CD8-positive, alpha-beta memory T cell (primary cell): ENCODE measurements at regions not wholly inside any gene's neighbourhood (a gene's known extent, or its start where the extent isn't known, plus 50 kb on each side); places are given as distances from the start of the nearest gene placed in this dataset.

Experiments
- CTCF ChIA-PET: fragments of 350-600 bp; sonication (Branson Sonifier 250); formaldehyde crosslinking; loops from one replicate; lab custom pipeline; 2021; ENCODE audit warnings: antibody characterized with exemption; lab: Charles Lee
- POLR2A ChIA-PET: fragments of 350-600 bp; sonication (Branson Sonifier 250); formaldehyde crosslinking; loops from one replicate; lab custom pipeline; 2021; ENCODE audit warnings: antibody characterized with exemption; lab: Charles Lee
- DNase-seq, 5 donors: peaks; one replicate each; pipeline versions ENCODE4 v3.0.0 to v3.0.0-alpha.2; 2020 to 2022; ENCODE audit warnings: mixed read lengths in 1 of 5
- H3K27ac ChIP-seq: one replicate; pipeline ENCODE4 v1.7.0; 2013; ENCODE audit warnings: low read depth, mild to moderate bottlenecking, low read length, moderate library complexity
- H3K27me3 ChIP-seq: 2 replicates; pipeline ENCODE4 v1.7.0; 2013; ENCODE audit warnings: low read length, mild to moderate bottlenecking; ENCODE audit not compliant: insufficient read depth, poor library complexity, severe bottlenecking
- H3K36me3 ChIP-seq: 2 replicates; pipeline ENCODE4 v1.7.0; 2013; ENCODE audit warnings: mild to moderate bottlenecking, low read length, moderate library complexity; ENCODE audit not compliant: insufficient read depth
- H3K4me1 ChIP-seq: 2 replicates; pipeline ENCODE4 v1.7.0; 2013; ENCODE audit warnings: mild to moderate bottlenecking, low read length, moderate library complexity; ENCODE audit not compliant: insufficient read depth
- H3K4me3 ChIP-seq: 2 replicates; pipeline ENCODE4 v1.7.0; 2013; ENCODE audit warnings: mild to moderate bottlenecking, low read length
- H3K9me3 ChIP-seq: 2 replicates; pipeline ENCODE4 v1.7.0; 2013; ENCODE audit warnings: mild to moderate bottlenecking, low read length
- H3K27ac Mint-ChIP-seq, 8 donors: one replicate each; pipeline ENCODE4 v1.8.0; 2020 to 2021; ENCODE audit warnings: mixed read lengths in 8 of 8, mild to moderate bottlenecking in 6 of 8, inconsistent platforms in 3 of 8, moderate library complexity in 3 of 8
- H3K27me3 Mint-ChIP-seq, 2 donors: one replicate each; pipeline ENCODE4 v1.8.0; 2020 to 2021; ENCODE audit warnings: mixed read lengths in 2 of 2, mild to moderate bottlenecking in 1 of 2, moderate library complexity in 1 of 2
- H3K36me3 Mint-ChIP-seq, 3 donors: one replicate each; pipeline ENCODE4 v1.8.0; 2020 to 2021; ENCODE audit warnings: mixed read lengths in 3 of 3, inconsistent platforms in 1 of 3, mild to moderate bottlenecking in 1 of 3
- H3K4me1 Mint-ChIP-seq, 3 donors: one replicate each; pipeline ENCODE4 v1.8.0; 2020 to 2021; ENCODE audit warnings: mixed read lengths in 3 of 3, inconsistent platforms in 1 of 3, mild to moderate bottlenecking in 1 of 3
- H3K4me3 Mint-ChIP-seq, 7 donors: one replicate each; pipeline ENCODE4 v1.8.0; 2020 to 2021; ENCODE audit warnings: mixed read lengths in 7 of 7, mild to moderate bottlenecking in 6 of 7, moderate library complexity in 4 of 7, inconsistent platforms in 2 of 7
- H3K9me3 Mint-ChIP-seq, 5 donors: one replicate each; pipeline ENCODE4 v1.8.0; 2020 to 2022; ENCODE audit warnings: mixed read lengths in 5 of 5, mild to moderate bottlenecking in 3 of 5, moderate library complexity in 2 of 5, inconsistent platforms in 1 of 5

GRCh38 chr3:24812116-24812515 lies 317.5 kb upstream of the THRB start:
- H3K27ac ChIP-seq, result no peak overlapping the region
- no peaks in the 10 kb centered on the region for H3K9me3 ChIP-seq
- no peak overlapping the region for H3K4me3 ChIP-seq
- Mint-ChIP-seq H3K4me1 (no peaks in the 10 kb centered on the region), H3K9me3 (peaks cover 0 to 8% (median 6%) of the 10 kb centered on the region in 5 donors), H3K36me3 (no peaks in the 10 kb centered on the region), H3K27ac (no peak overlapping the region), H3K4me3 (no peak overlapping the region), H3K27me3 (peaks cover 0 to 2% of the 10 kb centered on the region in 2 donors)
- no peaks in the 10 kb centered on the region for H3K4me1 ChIP-seq
- H3K27me3 ChIP-seq, result no peaks in the 10 kb centered on the region
- ChIA-PET CTCF (no interaction called here), POLR2A (no interaction called here)
- no peaks in the 10 kb centered on the region for H3K36me3 ChIP-seq
- DNase-seq, result no peak

DNA sequence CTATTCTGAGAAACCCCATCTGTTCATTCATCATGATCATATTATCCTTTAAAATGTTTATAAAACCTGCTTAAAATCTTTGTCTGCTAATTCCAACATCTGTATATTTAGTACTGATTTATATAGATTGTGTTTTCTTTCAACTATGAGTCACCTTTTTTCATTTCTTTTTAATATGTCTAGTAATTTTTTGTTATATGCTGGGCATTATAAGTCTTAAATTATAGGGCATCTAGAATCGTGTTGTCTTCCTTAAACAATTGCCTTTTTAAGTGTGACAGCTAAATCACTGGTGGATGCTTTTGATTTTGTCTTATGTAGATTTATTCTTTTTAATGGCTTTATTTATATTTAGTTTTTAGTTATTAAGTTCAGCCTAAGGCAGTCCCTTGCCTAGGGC lies 323.4 kb upstream of the THRB start:
- H3K4me1 ChIP-seq, result no peaks in the 10 kb centered on the region
- Mint-ChIP-seq H3K9me3 (peaks cover 0 to 14% (median 5%) of the 10 kb centered on the region in 5 donors), H3K27ac (no peak overlapping the region), H3K36me3 (no peaks in the 10 kb centered on the region), H3K4me3 (no peak overlapping the region), H3K27me3 (peaks cover 0 to 2% of the 10 kb centered on the region in 2 donors), H3K4me1 (no peaks in the 10 kb centered on the region)
- no peak overlapping the region for H3K4me3 ChIP-seq
- no peaks in the 10 kb centered on the region for H3K9me3 ChIP-seq
- ChIA-PET CTCF (no interaction called here), POLR2A (no interaction called here)
- H3K27ac ChIP-seq, result no peak overlapping the region
- no peak for DNase-seq
- H3K36me3 ChIP-seq, result no peaks in the 10 kb centered on the region
- H3K27me3 ChIP-seq, result no peaks in the 10 kb centered on the region

- no peaks in the 10 kb centered on the region for H3K27me3 ChIP-seq
- Mint-ChIP-seq H3K27ac (no peak overlapping the region), H3K9me3 (peaks cover 1 to 16% (median 11%) of the 10 kb centered on the region in 5 donors), H3K4me3 (no peak overlapping the region), H3K4me1 (no peaks in the 10 kb centered on the region), H3K36me3 (no peaks in the 10 kb centered on the region), H3K27me3 (peaks cover 5 to 20% of the 10 kb centered on the region in 2 donors)
- H3K4me3 ChIP-seq, result no peak overlapping the region
- ChIA-PET CTCF (no interaction called here), POLR2A (no interaction called here)
- DNase-seq, result no peak
- no peaks in the 10 kb centered on the region for H3K36me3 ChIP-seq
- no peaks in the 10 kb centered on the region for H3K4me1 ChIP-seq
- H3K27ac ChIP-seq, result no peak overlapping the region
- H3K9me3 ChIP-seq, result no peaks in the 10 kb centered on the region
Measured at GRCh38 chr3:24828011-24828410, 333.4 kb upstream of the THRB start.

DNA sequence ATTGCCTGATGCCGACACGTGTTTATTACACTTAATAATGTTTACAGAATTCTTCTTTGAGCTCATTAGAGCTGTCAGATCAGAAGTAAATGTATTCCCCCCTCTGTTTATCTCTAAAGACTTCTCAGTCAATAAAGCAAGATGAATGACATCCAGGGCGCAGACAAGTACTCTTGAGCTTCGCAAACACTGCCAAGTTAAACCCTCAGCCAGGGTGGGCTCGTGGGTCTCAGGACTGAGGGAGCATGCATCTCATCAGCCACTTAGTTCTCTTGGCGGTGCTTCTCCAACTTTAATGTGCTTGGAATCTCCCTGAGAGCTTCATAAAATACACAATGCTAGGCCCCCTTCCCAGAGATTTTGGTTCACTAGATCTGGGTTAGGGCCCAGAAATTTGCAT lies 333.9 kb upstream of the THRB start:
- ChIA-PET CTCF (no interaction called here), POLR2A (no interaction called here)
- H3K27me3 ChIP-seq, result no peaks in the 10 kb centered on the region
- no peaks in the 10 kb centered on the region for H3K36me3 Mint-ChIP-seq
- no peak overlapping the region for H3K4me3 ChIP-seq
- no peaks in the 10 kb centered on the region for H3K9me3 ChIP-seq
- no peak for DNase-seq
- no peaks in the 10 kb centered on the region for H3K4me1 ChIP-seq
- no peaks in the 10 kb centered on the region for H3K4me1 Mint-ChIP-seq
- no peaks in the 10 kb centered on the region for H3K36me3 ChIP-seq
- no peak overlapping the region for H3K4me3 Mint-ChIP-seq
- peaks cover 1 to 16% (median 7%) of the 10 kb centered on the region in 5 donors for H3K9me3 Mint-ChIP-seq
- H3K27ac ChIP-seq, result no peak overlapping the region
- H3K27me3 Mint-ChIP-seq, result peaks cover 5 to 20% of the 10 kb centered on the region in 2 donors
- H3K27ac Mint-ChIP-seq, result no peak overlapping the region

DNA sequence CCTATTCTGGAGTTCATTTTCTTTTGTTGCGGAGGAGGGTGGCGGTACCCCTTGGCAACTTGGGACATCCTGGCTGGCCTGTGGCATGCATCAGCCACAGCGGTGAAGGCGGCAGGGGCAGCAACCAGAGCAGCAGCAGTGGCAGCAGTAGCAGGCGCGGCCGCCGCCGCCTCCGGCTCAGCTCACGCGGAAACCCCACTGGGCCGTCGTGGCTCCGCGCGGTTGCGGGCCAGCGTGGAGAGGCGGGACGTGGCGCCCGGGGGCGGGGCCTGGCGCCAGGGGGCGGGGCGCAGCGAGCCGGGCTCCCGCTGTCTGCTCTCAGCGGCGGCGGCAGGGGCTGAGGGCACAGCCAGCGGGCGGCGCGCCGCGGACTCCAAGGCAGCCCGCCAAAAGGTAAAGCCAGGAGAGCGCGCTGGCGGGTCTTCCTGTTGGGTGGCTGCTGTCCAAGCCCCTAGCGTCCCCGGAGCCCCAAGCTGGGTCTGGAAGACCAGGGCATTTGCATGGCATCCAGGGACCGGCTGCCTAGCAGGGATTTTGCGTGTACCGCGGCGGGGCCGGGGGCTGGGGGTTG lies 334.4 kb upstream of the THRB start:
- H3K4me3 ChIP-seq, result no peak overlapping the region
- ChIA-PET CTCF (no interaction called here), POLR2A (no interaction called here)
- H3K4me3 Mint-ChIP-seq, result no peak overlapping the region
- no peak overlapping the region for H3K27ac Mint-ChIP-seq
- H3K4me1 Mint-ChIP-seq, result no peaks in the 10 kb centered on the region
- H3K36me3 Mint-ChIP-seq, result no peaks in the 10 kb centered on the region
- no peaks in the 10 kb centered on the region for H3K27me3 ChIP-seq
- no peak for DNase-seq
- peaks cover 1 to 16% (median 5%) of the 10 kb centered on the region in 5 donors for H3K9me3 Mint-ChIP-seq
- no peaks in the 10 kb centered on the region for H3K36me3 ChIP-seq
- H3K9me3 ChIP-seq, result no peaks in the 10 kb centered on the region
- peaks cover 5 to 20% of the 10 kb centered on the region in 2 donors for H3K27me3 Mint-ChIP-seq
- H3K27ac ChIP-seq, result no peak overlapping the region
- no peaks in the 10 kb centered on the region for H3K4me1 ChIP-seq

DNA sequence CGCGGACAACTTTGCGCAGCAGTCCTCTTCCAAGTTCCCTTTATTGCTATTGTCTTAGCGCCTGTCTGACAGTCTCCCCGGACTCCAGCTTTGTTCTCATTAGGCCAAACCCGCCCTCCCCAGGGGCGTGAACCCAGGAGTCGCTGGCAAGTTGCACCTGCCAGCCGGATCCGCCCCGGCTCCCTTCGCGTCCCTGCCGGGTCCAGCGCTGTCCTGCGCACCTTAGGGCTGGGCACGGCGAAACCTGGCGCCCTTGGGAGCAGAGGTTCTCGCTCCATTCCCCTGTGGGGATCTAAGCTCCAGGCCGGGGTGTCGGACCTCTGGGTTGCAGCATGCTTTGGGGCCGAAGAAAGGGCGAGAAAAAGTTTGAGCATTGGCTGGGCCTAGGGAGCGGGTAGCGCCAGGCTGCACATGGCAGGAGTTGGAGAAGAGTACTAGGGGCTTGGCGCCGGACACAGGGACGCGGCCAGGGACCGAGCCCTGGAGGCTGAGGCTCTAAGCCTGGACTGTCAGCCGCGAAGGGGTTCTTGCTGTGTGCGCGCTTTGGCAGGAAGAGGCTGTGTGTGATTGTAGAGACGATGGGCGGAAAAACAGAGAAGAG lies 335.1 kb upstream of the THRB start:
- H3K4me1 ChIP-seq, result no peaks in the 10 kb centered on the region
- H3K27me3 Mint-ChIP-seq, result peaks cover 5 to 20% of the 10 kb centered on the region in 2 donors
- no peak overlapping the region for H3K27ac Mint-ChIP-seq
- H3K4me3 ChIP-seq, result no peak overlapping the region
- DNase-seq, result no peak
- H3K27ac ChIP-seq, result no peak overlapping the region
- H3K36me3 Mint-ChIP-seq, result no peaks in the 10 kb centered on the region
- H3K4me3 Mint-ChIP-seq, result no peak overlapping the region
- no peaks in the 10 kb centered on the region for H3K9me3 ChIP-seq
- peaks cover 1 to 16% (median 6%) of the 10 kb centered on the region in 5 donors for H3K9me3 Mint-ChIP-seq
- H3K36me3 ChIP-seq, result no peaks in the 10 kb centered on the region
- H3K27me3 ChIP-seq, result no peaks in the 10 kb centered on the region
- H3K4me1 Mint-ChIP-seq, result no peaks in the 10 kb centered on the region
- POLR2A ChIA-PET, result no interaction called here
- CTCF ChIA-PET, result no interaction called here

DNA sequence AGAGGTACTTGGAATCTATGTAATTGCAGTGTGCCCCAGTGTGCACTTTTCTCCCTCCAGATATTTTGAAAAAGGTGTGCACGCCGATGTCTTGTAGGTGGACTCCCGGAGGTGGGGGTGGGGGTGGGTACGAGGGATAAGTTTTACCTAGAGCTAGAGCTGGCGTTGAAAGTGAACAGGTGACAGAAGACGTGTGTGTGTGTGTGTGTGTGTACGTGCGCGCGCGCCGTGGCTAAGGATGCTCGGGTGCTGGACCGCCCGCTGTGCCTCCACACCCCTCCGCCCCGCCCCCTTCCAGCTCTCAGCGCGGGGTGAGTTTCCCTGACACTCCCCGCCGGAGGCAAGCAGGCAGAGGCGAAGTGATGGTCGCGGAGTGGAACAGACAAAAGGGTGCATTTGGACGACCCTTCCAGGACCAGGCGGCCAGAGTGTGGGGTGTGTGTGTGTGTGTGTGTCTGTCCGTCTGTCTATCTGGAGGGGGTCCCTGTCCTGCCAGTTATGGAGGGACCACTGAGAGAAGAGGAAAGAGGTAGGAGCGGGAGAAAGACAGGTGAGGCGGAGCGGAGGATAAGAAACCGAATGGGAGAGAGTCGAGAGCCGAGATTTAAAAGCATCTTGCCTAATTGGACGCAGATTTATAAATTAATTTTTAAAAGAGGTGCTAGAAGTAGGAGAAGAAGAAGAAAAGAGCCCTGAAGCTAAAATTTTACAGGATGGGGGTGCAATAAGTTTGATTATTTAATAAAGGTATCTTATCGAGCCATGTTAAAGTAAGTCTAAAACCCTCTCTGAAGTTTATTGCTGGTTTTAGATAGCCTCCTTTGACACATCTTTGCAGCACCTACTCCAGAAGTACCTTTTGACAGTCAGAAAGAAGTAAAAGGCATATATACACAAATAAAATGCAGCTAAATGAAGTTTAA lies 335.8 kb upstream of the THRB start:
- POLR2A ChIA-PET, result no interaction called here
- no peaks in the 10 kb centered on the region for H3K4me1 ChIP-seq
- H3K9me3 ChIP-seq, result no peaks in the 10 kb centered on the region
- peaks cover 1 to 16% (median 9%) of the 10 kb centered on the region in 5 donors for H3K9me3 Mint-ChIP-seq
- CTCF ChIA-PET, result no interaction called here
- no peaks in the 10 kb centered on the region for H3K36me3 ChIP-seq
- peak overlapping the region in 1 of 7 donors; percentile 46 for H3K4me3 Mint-ChIP-seq
- H3K27me3 ChIP-seq, result no peaks in the 10 kb centered on the region
- peak in 1 of 5 donors; percentile 39 for DNase-seq
- H3K27ac ChIP-seq, result no peak overlapping the region
- H3K4me3 ChIP-seq, result no peak overlapping the region
- H3K27ac Mint-ChIP-seq, result no peak overlapping the region
- H3K27me3 Mint-ChIP-seq, result peaks cover 5 to 20% of the 10 kb centered on the region in 2 donors
- no peaks in the 10 kb centered on the region for H3K36me3 Mint-ChIP-seq
- no peaks in the 10 kb centered on the region for H3K4me1 Mint-ChIP-seq

DNA sequence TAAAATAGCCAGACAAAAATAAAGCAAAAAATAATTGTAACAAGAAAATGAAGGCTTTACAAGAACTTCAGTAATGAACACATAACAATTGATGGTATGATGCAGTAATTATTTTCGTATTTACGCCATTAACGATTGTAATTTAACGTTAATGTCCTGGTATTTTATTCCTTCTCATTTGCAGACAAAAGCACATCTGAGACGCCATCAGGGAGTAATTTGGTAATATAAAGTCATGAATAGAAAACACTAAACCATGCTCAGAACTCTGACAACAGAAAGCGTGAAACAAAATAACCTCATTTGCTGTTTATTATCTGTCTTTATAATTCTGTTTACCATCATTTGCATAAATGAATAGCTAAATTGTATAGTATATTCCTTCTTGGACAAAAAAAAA lies 336.6 kb upstream of the THRB start:
- Mint-ChIP-seq H3K9me3 (peaks cover 1 to 16% (median 9%) of the 10 kb centered on the region in 5 donors), H3K27ac (no peak overlapping the region), H3K27me3 (peaks cover 5 to 20% of the 10 kb centered on the region in 2 donors), H3K4me3 (no peak overlapping the region), H3K36me3 (no peaks in the 10 kb centered on the region), H3K4me1 (no peaks in the 10 kb centered on the region)
- H3K27me3 ChIP-seq, result no peaks in the 10 kb centered on the region
- H3K4me3 ChIP-seq, result no peak overlapping the region
- H3K36me3 ChIP-seq, result no peaks in the 10 kb centered on the region
- no peaks in the 10 kb centered on the region for H3K9me3 ChIP-seq
- ChIA-PET CTCF (no interaction called here), POLR2A (no interaction called here)
- no peak for DNase-seq
- H3K27ac ChIP-seq, result no peak overlapping the region
- H3K4me1 ChIP-seq, result no peaks in the 10 kb centered on the region
